Islet of Langerhans (tissue), 1 donor: ENCODE measurements at regions not wholly inside any gene's neighbourhood (a gene's known extent, or its start where the extent isn't known, plus 50 kb on each side); places are given as distances from the start of the nearest gene placed in this dataset.

ENCODE experiments used
- FAIRE-seq: peaks from one replicate; lab custom pipeline; 2011; peaks lifted over from hg19 to GRCh38; lab: Jason Lieb, UNC

- FAIRE-seq: no peak
These were observed 300.4 kb downstream of the DTWD2 start for GRCh38 chr5:118687661-118688621.

- no peak for FAIRE-seq
These were observed 301.2 kb downstream of the DTWD2 start for GRCh38 chr5:118687100-118687499.

GRCh38 chr5:118681655-118682054 lies 306.7 kb downstream of the DTWD2 start:
- FAIRE-seq: no peak

- no peak for FAIRE-seq
These were observed 308.9 kb downstream of the DTWD2 start for GRCh38 chr5:118679264-118679940.

- no peak for FAIRE-seq
These were observed 309.6 kb downstream of the DTWD2 start for GRCh38 chr5:118678746-118679145.

- no peak for FAIRE-seq
These were observed 313.1 kb downstream of the DTWD2 start for GRCh38 chr5:118675247-118675646.

- no peak for FAIRE-seq
These were observed 330.8 kb downstream of the DTWD2 start for GRCh38 chr5:118657576-118657975.

GRCh38 chr5:118653872-118654271 lies 334.5 kb downstream of the DTWD2 start:
- no peak for FAIRE-seq

- no peak for FAIRE-seq
These were observed 335.2 kb downstream of the DTWD2 start for GRCh38 chr5:118653183-118653582.

GRCh38 chr5:118651002-118651401 lies 337.3 kb downstream of the DTWD2 start:
- FAIRE-seq: no peak

- no peak for FAIRE-seq
These were observed 340.8 kb downstream of the DTWD2 start for GRCh38 chr5:118647587-118647986.

GRCh38 chr5:118646917-118647316 lies 341.4 kb downstream of the DTWD2 start:
- FAIRE-seq: no peak

- FAIRE-seq: no peak
These were observed 350.2 kb downstream of the DTWD2 start for GRCh38 chr5:118637947-118638670.

- no peak for FAIRE-seq
These were observed 359.5 kb downstream of the DTWD2 start for GRCh38 chr5:118628660-118629354.

GRCh38 chr5:118620233-118620632 lies 368.1 kb downstream of the DTWD2 start:
- no peak for FAIRE-seq

GRCh38 chr5:118619823-118620222 lies 368.5 kb downstream of the DTWD2 start:
- no peak for FAIRE-seq

- FAIRE-seq: no peak
These were observed 372.1 kb downstream of the DTWD2 start for GRCh38 chr5:118616281-118616680.

- no peak for FAIRE-seq
These were observed 373.5 kb downstream of the DTWD2 start for GRCh38 chr5:118614731-118615456.

- no peak for FAIRE-seq
These were observed 376.9 kb downstream of the DTWD2 start for GRCh38 chr5:118611332-118611945.

GRCh38 chr5:118606940-118607339 lies 381.4 kb downstream of the DTWD2 start:
- FAIRE-seq: no peak

GRCh38 chr5:118605761-118606160 lies 382.6 kb downstream of the DTWD2 start:
- FAIRE-seq: no peak
